ENCODE measurements at regions not wholly inside any gene's neighbourhood (a gene's known extent, or its start where the extent isn't known, plus 50 kb on each side); places are given as distances from the start of the nearest gene placed in this dataset.
"Not testable (repeated sequence)": the region's sequence is repeated elsewhere in the genome, so short reads cannot be mapped to it uniquely, and the experiment has no call there.

DNA sequence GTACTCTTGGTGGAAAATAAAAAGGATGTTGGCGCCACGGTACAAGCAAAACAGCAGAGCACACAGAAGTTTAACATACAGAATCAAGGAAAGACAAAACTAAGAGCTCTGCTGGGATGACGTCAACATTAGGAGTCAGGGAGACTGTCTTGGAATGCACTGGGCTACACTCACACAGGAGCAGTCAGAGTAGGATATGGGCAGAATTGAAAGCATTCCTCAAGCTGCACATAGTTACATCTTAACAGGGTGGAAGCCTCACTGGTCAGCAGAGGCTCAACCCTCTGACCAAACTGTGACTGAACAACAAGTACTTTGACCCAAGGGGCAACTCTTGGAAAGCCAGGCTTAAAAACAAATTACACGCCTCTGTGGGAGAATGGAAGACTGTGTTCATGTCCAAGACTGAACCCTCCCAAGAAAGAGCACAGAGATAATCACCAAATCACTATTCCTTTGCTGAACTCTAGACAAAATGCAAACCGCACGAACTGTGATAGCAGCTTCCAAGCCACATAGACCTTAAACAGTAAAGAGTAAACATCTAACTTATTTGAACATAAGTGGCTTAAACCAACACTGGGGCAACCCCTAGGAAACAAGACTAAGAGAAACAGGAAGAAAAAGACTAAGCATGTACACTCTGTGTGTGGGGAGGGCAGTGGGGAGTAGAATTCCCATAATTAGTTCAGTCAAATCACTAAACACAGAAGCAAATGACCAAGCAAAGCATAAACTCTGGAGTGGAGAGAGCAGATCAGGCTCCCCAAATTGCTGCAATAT, 772.7 kb downstream of the PRELID2 start:
- no peak for DNase-seq

DNA sequence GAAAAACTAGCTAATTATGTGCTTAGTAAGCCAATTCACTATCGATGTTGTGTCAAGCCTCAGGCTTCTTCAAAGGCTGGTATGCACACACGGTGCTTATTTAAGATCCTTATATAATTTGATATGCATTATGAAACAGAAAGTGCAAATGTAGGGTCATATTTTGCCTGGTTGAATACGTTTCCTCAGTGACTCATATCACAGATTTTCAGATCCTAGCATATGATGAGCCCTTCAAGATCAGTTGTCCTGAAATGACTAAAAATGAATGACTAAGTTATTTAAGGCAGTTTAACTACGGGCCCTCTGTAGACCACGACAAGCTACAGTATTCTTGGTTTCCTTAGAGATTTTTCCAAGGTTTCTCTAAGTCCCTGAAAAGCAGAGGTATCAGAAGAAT, 778.3 kb downstream of the PRELID2 start:
- no peak for DNase-seq

DNA sequence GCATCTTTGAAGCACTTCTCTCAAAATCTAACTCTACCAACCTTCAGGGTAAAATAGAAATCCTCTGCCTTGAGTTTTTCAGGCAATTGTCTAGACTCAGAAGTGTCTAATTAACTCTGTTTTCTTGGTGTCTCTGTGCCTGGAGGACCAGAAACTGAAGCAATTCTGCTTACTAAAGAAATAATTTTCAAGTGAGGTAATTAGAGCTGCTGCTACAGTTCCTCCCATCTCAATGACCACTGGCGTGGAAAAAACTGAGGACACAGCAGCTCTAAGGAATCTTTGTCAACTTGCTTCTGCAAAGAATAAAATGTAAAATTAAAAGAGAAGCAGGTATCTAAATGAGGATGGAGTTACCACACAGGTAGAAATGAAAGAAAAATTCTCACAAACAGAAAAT, 785.0 kb downstream of the PRELID2 start:
- no peak for DNase-seq

DNA sequence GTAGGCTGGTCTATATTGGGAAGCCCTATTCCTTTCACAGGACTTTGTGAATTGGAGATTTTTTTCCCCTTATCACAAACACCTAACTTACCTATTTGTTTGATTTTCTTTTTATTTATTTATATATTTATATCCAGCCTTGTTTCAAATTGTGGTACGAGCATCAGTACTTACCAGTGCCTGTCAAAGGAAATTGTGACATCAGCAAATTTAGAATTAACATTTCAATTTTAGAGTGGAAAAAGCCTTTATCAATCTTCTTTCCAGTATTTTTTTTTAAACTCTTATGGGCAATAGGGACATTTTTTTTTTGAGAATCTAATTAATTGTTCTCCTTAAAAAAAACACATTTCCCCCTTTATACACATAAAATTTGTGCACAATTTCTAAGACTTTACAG, 790.2 kb downstream of the PRELID2 start:
- no peak for DNase-seq

DNA sequence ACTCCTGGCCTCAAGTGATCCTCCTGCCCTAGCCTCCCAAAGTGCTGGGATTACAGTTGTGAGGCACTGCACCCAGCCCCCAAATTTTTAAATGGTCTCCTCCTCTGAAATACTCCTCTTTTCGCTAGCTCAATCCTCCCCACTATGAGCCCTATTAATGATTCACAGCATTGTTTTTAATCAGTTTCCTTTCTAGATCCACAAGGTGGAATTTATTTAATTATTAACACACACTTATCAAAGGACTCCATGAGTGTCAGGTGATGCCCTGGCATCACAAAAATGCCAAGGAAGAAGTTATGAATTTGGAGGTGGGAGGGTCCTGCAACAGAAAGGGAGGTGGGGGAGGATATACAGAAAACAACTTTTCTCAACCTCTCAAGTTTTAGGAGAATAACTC, 806.5 kb downstream of the PRELID2 start:
- no peak for DNase-seq

DNA sequence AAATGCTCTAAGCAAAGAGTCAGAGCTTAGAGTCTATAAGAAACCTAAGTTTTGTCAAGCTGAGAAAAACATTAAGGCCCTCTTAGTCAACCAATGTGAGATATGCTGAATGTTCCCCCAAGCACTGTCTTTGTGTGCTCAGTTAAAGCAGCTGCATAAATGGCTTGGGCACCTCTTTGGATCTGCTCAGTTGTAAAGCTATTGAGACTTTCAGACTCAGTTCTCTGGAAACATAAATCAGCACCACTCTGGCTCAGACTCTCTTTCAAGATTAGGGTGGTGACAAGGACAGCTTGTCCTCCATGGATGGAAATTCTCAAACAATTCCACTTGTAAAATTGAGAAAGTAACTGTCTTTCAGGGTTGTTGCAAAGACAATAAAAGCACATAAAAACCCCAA, 807.9 kb downstream of the PRELID2 start:
- DNase-seq: no peak

DNA sequence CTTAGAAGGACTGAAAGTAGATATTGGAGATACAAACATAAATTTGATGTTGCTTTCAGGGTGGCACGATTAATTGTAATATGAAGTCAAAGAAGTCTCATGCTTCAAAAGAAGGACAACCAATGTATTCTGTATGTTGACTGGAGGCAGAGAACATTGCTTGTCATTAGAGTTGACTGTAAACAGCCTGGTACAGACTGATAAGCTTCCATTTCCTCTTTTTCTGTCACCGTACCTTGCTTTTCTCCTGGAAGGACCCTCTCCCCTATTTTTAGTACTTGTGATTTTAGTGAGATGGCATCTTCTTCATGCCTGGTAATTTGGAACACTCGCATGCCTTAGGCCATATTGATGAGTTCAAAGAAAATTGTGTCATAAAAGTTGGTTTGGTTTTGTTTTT, 809.4 kb downstream of the PRELID2 start:
- no peak for DNase-seq

DNA sequence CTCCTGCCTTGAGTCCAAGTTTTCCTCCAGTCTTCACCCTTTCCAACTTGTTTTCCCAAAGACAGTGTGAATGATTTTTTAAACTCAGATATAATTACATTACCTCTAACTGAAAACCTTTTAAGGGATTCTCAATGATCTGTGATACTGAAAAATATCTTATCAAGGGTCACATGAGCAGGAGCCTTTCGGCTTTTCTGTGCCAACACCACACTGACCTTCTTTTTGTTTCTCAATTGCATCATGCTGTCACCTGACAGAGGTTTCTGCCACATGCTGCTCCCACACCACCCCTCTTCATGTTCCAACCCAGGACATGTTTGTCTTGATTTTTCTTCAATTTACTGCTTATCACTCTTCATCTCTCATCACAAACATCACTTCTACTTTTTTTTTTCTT, 820.0 kb downstream of the PRELID2 start:
- no peak for DNase-seq

DNA sequence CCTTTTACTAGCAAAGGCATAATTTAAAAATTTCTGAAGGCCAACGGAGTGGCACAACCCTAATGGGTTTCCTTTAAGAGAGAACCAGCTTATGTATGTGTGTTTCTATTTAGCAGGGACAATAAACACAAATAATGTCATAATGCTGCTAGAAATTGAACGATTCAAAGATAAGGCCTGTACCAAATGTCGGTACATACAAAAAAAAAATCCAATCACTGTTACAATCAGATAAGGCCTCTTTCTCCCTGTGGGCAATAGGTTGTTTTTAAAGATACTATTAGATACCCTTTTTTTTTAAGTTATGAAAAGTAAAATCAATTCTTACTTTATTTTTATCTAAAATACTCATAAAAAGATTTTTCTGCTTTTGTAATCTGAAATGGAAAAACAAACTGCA, 821.0 kb downstream of the PRELID2 start:
- no peak for DNase-seq

DNA sequence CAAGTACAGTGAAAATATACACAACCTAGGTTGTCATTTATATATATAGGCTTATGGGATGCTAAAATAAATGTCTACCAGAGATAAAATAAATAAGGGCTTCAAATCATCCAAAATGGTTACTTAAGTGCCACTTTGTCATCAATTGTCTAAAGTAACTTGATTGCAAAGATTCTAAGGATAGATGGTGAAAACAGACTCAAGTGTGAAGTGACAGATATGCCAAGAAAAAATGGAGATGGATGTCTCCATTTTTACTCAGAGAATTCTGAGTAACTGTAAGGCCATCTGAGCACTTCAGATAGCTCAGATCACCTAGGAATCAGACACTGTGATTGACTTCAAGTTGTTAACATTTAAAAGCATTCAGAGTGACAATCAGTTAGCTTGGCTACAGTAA, 824.3 kb downstream of the PRELID2 start:
- DNase-seq: no peak

DNA sequence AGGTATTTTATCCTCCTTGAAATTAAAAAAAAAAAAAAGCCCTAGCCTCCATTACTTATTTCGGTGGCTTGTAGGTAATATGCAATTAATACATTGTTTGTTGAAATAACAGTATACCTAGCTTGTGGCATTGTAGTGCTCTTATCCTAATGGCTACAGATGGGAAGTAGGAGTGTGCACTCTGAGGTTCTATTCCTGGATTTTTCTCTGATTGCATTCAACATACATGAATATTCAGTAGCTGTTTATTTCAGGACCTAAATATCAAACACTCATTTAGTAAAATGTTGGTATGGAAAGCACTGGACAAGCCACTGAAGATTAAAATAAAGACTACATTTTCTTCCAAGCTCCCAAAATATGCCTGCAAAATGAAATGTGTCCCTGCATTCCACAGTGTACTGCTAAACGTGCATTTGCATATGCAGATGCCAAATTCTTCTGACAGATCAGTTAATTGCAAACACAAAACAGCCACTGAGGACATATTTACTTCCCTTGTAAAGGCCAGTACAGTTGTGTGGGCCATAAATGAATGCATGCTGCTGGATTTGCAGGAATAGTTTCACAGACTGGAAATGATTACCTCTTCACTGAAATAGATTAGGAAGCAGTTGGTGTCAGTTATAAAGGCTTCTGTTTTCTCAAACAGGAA, 826.1 kb downstream of the PRELID2 start:
- no peak for DNase-seq

DNA sequence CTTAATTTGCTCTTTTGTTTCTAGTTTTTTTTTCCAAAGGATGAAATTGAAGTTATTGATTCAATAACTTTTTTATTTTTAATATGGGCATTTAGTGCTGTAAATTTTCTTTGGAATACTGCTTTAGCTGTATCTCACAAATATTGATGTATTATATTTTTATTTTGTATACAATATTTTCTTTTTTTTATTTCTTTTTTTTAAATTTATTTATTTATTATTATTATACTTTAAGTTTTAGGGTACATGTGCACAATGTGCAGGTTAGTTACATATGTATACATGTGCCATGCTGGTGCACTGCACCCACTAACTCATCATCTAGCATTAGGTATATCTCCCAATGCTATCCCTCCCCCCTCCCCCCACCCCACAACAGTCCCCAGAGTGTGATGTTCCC, 823.7 kb downstream of the KCTD16 start:
- not testable (repeated sequence) for DNase-seq

DNA sequence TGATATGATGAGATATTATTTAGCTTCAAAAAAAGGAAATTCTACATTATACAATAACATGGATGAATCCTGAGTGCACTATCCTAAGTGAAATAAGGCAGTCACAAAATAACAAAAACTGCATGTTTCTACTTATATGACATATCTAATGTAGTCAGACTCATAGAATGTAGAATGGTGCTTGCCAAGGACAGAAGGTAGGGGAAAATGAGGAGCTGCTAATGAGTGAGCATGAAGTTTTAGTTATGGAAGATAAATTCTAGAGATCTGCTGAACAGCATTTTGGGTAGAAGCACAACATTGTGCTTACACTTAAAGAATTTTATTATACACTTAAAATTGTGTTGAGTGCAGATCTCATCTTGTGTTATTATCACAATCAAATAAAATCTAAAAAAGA, 812.4 kb downstream of the KCTD16 start:
- no peak for DNase-seq

DNA sequence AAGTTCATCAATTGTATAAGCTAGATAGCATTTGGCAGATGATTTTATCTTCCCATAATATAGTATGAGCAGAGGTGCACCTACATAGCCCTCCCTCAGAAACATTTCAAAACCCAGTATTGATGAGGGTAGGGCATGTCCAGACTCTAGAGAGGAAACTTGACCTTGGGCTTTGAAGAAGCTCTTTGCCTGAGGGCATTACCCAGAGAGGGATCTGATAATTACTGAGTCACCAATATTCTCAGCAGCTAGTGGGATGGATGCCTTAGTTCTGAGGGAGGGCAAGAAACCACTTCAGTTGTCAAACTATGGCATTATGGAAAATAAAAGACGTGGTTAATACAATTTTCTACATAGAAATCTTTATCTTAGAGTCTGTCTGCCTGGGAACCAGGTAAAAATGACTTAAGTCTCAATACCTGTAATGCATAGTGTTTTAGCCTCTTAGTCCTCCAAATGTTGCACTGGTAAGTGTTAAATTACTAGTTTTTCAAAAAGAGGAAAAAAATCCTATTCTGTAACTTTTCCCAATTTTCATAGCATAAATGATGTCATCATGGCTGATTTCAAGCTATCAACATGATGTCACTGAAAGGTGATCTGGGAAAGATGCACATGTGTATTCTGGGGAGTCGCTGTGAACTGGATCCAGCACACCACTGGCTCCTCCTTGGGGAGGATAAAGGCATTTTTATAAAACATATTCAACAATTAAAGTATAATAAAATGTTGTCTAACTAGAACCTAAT, 809.0 kb downstream of the KCTD16 start:
- DNase-seq: no peak

DNA sequence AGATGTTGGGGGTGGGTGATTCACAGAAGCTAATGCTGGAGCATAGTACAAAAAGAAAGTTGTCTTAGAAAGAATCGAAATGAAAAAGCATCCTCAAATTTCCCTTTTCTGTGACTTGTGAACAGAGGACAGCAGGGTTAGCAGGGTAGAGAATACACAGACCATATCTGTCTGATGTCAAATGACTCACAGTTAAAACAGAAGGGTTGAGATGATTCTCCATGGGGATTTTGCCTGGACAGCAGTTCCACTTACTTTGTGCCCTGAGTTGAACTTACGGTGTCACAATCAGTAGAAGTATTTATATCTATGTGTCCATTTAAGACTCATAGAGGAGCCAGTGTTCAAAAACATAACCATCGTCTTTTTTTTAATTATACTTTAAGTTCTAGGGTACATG, 801.6 kb downstream of the KCTD16 start:
- no peak for DNase-seq

DNA sequence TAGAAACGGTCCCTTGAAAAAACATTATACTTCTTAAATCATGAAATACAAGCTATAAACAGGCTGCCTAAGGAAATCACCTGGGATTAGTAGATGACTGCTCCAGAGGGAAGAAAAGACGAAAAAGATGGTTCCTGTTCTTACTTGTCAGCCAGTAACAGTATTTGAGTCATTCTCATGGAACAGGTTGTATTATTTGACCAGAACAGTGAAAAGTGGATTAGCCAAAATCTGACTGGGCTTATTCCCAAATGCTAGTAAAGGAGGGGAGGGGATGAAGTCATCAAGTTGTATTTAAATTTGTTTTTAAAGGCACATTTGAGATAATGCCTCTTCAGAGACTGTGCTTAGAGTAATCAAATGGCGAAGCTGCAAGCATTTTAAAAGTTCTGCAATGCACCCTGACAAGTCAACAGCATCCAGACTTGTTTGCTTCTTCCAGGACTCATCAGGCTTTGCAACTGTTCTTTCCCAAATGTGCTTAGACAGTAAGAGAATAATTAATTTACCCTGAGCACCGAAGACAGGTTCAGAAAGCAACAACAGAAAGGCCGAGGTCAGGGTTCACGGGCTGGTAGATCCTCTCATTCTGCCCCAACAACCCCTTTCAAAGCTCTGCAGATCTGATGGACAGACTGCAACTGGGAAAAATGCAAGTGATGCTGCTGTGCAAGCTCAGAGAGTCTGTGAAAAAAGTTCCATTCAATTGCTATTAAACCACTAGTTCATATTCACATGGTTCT, 800.6 kb downstream of the KCTD16 start:
- DNase-seq: no peak

DNA sequence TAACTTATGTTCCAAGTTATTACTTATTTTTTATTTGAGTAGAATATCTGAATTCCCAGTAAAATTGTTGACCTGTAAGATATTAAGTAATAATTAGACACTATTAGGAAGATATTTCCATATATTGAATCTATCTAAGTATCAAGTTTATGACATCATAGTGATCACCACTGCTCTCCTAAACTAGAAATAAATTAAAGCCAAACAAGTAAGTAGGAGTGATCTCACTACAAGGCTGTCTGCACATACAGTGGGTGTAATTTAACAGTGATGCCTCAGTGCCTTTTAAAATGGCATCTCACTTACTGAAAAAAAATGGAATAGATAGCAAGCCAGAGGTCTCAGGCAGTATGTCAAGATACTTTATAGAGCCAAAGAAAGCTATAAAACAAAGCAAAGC, 789.6 kb downstream of the KCTD16 start:
- DNase-seq: no peak

DNA sequence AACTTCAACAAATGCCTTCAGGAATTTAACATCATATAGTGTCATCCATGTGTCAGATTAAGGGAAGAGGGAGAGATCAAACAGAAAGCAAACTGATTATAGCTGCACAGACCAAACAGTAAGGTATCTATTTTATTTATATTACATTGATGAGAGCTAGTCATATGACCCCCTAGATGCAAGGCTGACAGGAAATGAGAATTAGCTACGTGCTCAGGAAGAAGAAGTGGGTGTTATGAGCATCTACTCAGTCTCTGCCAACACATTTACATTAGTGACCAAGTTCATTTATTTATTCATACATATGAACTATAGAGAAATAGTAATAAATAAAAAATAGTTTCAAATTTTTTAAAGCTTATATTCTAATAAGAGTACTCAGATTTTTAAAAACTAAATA, 787.3 kb downstream of the KCTD16 start:
- no peak for DNase-seq

DNA sequence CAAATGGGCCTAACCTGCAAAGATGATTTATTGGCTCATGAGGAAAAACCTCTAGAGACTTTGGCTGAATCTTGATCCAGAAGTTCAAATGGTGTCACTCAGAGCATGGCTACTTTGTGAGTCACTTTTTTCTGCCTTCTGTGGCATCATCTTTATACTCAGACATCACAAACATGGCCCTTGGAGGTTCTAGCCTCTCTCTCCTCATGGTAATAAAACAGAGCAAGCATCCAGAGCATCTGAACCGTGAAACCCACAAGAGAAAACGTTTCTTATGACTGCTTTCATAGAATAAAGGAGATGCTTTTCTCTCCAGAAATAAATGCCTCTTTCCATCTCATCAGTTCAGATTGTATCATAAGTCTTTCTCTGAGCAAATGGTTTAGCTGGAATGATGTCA, 780.3 kb downstream of the KCTD16 start:
- no peak for DNase-seq

DNA sequence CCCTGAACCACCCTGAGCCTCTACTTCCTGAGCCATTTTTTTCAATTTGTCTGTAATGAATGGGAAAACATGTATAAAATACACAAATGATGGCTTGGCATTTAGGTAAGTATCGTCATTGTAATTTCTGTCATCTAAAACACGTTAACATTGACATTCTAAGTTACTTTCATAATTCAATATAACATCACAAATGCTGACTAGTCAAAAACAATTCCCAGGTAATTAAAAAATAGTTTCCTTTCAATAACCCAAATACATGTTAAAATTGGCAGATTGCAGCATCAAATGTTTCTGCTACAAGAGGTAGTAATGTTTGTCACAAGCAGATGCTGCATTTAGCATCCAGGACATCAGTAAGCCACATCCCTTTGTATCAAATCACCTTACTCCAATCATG, 776.4 kb downstream of the KCTD16 start:
- DNase-seq: no peak

DNA sequence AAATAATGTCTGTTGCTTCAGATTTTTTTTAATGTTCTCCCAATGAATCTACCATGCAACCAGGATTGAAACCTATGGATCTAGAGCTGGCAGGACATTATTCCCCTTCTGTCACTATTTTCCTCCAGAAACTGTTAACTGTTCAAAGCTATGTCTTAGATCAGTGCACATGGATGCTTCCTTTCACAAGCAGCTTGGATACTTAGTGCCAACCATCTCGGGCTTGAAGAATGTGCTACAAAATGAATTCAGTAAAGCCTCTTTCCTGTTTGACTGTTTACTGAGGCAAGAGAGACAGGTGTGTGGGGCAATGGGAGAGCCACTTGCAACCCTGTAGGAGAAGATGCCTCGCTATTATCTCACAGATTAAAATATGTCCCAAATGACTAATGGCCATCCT, 774.8 kb downstream of the KCTD16 start:
- no peak for DNase-seq

DNA sequence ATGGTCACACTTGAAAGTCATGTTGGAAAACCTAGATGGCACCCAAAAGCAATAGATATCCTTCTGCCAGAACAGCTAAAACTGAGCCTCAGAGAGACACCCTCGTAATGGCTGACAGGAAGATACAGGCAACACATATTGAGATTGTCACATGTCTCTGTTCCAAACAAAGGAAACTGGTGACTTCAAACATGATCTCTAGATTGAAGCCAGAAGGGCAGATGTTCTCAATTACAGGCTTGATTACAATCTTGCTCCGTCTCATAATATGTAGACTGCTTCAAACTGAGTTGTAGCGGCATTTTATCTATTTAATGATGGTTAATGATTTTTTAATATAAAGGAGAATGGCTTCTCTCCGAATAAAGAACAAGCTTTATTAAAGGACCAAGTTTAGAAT, 774.3 kb downstream of the KCTD16 start:
- peak; percentile 1 for DNase-seq

DNA sequence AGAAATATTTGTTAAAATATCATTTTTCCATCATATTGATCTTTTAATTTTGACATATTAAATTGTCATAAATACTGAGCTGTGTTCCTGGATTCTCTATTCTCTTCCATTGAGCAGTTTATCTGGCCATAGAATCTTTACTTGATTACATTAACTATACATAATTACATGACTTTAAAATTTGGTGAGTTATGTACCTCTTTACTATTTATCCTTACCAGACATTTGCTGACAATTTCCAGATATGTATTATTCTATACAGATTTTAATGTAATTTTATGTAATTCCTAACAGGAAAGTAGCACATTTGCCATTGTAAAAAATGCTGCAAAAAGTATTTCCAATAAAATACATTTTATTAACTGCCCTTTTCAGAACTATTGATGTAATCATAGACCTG, 770.3 kb downstream of the KCTD16 start:
- DNase-seq: no peak

DNA sequence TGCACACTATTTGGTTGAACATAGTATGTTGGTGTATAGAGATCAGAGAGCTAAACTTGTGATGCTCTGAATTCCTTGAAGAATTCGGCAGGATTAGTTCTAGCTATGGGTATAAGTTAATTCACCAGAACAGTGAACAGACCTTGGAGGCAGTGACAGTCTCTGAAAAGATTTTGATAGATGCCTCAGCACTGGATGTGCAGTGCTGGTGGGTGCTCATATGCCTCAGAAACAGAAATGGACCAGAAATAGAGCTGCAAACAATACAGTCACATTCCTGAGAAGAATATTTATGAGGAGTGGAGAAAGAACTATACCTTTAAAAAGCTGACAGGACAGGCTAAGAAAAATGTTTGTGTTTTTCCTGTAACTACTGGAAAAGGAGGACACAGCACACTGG, 747.7 kb downstream of the KCTD16 start:
- no peak for DNase-seq

Data from NCI-H1105 treated with DMSO at 0.1 percent for 48 hours (cell line).